ENCODE measurements at regions not wholly inside any gene's neighbourhood (a gene's known extent, or its start where the extent isn't known, plus 50 kb on each side); places are given as distances from the start of the nearest gene placed in this dataset.

GRCh38 chr17:13874134-13874533 is 195.2 kb upstream of the COX10 start:
- POLR2A ChIA-PET = no interaction called here
- H2AFZ ChIP-seq (ENCODE audit: low read depth, low read length) = no peak overlapping the region
- DNase-seq (ENCODE audit: low read depth, low spot score) = no peak
- no peaks in the 10 kb centered on the region for H4K20me1 ChIP-seq (replicated peaks; ENCODE audit: control insufficient read depth, extremely low read depth, insufficient read depth, low read length)
- no peaks in the 10 kb centered on the region for H3K27me3 ChIP-seq (ENCODE audit: control insufficient read depth in 2 of 2, insufficient read depth in 2 of 2, low read length in 2 of 2)
- no peak overlapping the region for H3K4me2 ChIP-seq (ENCODE audit: insufficient read depth, low read length)
- no peaks in the 10 kb centered on the region for H3K4me1 ChIP-seq (ENCODE audit: control insufficient read depth, extremely low read depth, insufficient read depth, low read length)
- dilution Hi-C loops (cut with MboI; ENCODE audit: extremely low pct_ligation_motif_present, low sequenced_read_pairs) (no loop called here), intact Hi-C loops (cut with micrococcal nuclease) (no loop called here)
- CTCF ChIA-PET = no interaction called here
- no peak overlapping the region for H3K27ac ChIP-seq (ENCODE audit: insufficient read depth, low read depth, low read length)
- no peaks in the 10 kb centered on the region for H3K79me2 ChIP-seq (ENCODE audit: control insufficient read depth, insufficient read depth, low read length)
- H3K36me3 ChIP-seq (ENCODE audit: control insufficient read depth in 2 of 2, extremely low read depth in 1 of 2, insufficient read depth in 2 of 2, low read length in 2 of 2) = no peaks in the 10 kb centered on the region
- H3K9ac ChIP-seq (replicated peaks; ENCODE audit: extremely low read depth, insufficient read depth, low read length) = no peak overlapping the region
- H3K9me3 ChIP-seq (replicated peaks; ENCODE audit: control insufficient read depth, insufficient read depth, low read length) = peaks cover 4% of the 10 kb centered on the region
- TF ChIP-seq MAX (IDR thresholded peaks at IDR 0.05; ENCODE audit: insufficient read depth, insufficient read length) (no peak), JUN (IDR thresholded peaks at IDR 0.05; ENCODE audit: borderline replicate concordance, insufficient read depth, insufficient read length, low read depth) (no peak), GATA2 (IDR thresholded peaks at IDR 0.05; ENCODE audit: insufficient read depth, insufficient read length, low read depth, low read length) (no peak), CTCF (IDR thresholded peaks at IDR 0.05; ENCODE audit: extremely low read depth in 1 of 2, insufficient read depth in 1 of 2, low read depth in 1 of 2, low read length in 2 of 2) (no peak), POLR2A (IDR thresholded peaks at IDR 0.05; ENCODE audit: low read depth, low read length) (no peak), MYC (IDR thresholded peaks at IDR 0.05; ENCODE audit: low read depth, low read length) (no peak), FOS (IDR thresholded peaks at IDR 0.05; ENCODE audit: borderline replicate concordance, insufficient read depth, low read length) (no peak), POLR2AphosphoS5 (IDR thresholded peaks at IDR 0.05; ENCODE audit: insufficient read depth, low read depth, low read length) (no peak)
- H3K9me1 ChIP-seq (replicated peaks; ENCODE audit: control insufficient read depth, extremely low read depth, insufficient read depth, low read length) = no peaks in the 10 kb centered on the region
- no peak for FAIRE-seq
- no TSS peak for BruUV-seq (replicated peaks)
- no peak overlapping the region for H3K4me3 ChIP-seq (replicated peaks in 1 of 3; ENCODE audit: insufficient read depth in 1 of 3, low read depth in 1 of 3, low read length in 3 of 3)

Measured in endothelial cell of umbilical vein (primary cell).